Peyer's patch (tissue), 4 donors: ENCODE measurements at regions not wholly inside any gene's neighbourhood (a gene's known extent, or its start where the extent isn't known, plus 50 kb on each side); places are given as distances from the start of the nearest gene placed in this dataset.

Experiments used
- DNase-seq, 3 donors: peaks; one replicate each; pipeline ENCODE4 v3.0.0-alpha.2; 2017 to 2019
- H3K27ac ChIP-seq, 4 donors: fragments of 200-600 bp; sonication (generic); one replicate each; pipeline ENCODE4 v1.5.1; 2016 to 2019
- H3K27me3 ChIP-seq, 2 donors: fragments of 200-600 bp; sonication (generic); one replicate each; pipeline ENCODE4 v1.5.1; 2019
- H3K36me3 ChIP-seq, 3 donors: fragments of 200-600 bp; sonication (generic); one replicate each; pipeline ENCODE4 v1.5.1; 2016 to 2019
- H3K4me1 ChIP-seq, 4 donors: fragments of 200-600 bp; sonication (generic); one replicate each; pipeline ENCODE4 v1.5.1; 2016 to 2019
- H3K4me3 ChIP-seq, 4 donors: fragments of 200-600 bp; sonication (generic); 1 replicate in 3 of 4; 2 replicates in 1 of 4; pipeline ENCODE4 v1.5.1; 2016 to 2019; ENCODE audit warnings: mild to moderate bottlenecking in 1 of 4
- H3K9me3 ChIP-seq, 4 donors: fragments of 200-600 bp; sonication (generic); one replicate each; pipeline ENCODE4 v1.5.1; 2016 to 2019; ENCODE audit warnings: mild to moderate bottlenecking in 1 of 4
- POLR2A ChIP-seq, 2 donors: fragments of 450-650 bp; IDR thresholded peaks; one replicate each; pipeline ENCODE4 v1.5.1; 2017; ENCODE audit warnings: antibody characterized with exemption in 2 of 2, mild to moderate bottlenecking in 2 of 2, moderate library complexity in 2 of 2
- TF ChIP-seq, protein P1 (sequence below), 6 experiments: fragments of 450-650 bp in 4 of 6; fragments of 200-600 bp in 2 of 6; sonication (generic) in 1 of 6; IDR thresholded peaks; one replicate each; pipeline ENCODE4 v1.5.1; 2017 to 2019; ENCODE audit warnings: antibody characterized with exemption in 6 of 6, mild to moderate bottlenecking in 3 of 6, moderate library complexity in 1 of 6

- H3K4me1 ChIP-seq, result peaks cover 0 to 7% (median 0%) of the 10 kb centered on the region in 4 donors
- DNase-seq, result no peak
- H3K27ac ChIP-seq, result no peak overlapping the region
- TF ChIP-seq POLR2A (IDR thresholded peaks at IDR 0.05), result no peak
- TF ChIP-seq, protein P1, sequence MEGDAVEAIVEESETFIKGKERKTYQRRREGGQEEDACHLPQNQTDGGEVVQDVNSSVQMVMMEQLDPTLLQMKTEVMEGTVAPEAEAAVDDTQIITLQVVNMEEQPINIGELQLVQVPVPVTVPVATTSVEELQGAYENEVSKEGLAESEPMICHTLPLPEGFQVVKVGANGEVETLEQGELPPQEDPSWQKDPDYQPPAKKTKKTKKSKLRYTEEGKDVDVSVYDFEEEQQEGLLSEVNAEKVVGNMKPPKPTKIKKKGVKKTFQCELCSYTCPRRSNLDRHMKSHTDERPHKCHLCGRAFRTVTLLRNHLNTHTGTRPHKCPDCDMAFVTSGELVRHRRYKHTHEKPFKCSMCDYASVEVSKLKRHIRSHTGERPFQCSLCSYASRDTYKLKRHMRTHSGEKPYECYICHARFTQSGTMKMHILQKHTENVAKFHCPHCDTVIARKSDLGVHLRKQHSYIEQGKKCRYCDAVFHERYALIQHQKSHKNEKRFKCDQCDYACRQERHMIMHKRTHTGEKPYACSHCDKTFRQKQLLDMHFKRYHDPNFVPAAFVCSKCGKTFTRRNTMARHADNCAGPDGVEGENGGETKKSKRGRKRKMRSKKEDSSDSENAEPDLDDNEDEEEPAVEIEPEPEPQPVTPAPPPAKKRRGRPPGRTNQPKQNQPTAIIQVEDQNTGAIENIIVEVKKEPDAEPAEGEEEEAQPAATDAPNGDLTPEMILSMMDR (IDR thresholded peaks at IDR 0.05), result no peak
- no peaks in the 10 kb centered on the region for H3K36me3 ChIP-seq
- H3K4me3 ChIP-seq, result peak overlapping the region; percentile 10 to 36 (median 21)
- no peaks in the 10 kb centered on the region for H3K27me3 ChIP-seq
- H3K9me3 ChIP-seq, result no peaks in the 10 kb centered on the region
Observed at GRCh38 chr7:1290026-1290678, 57.5 kb downstream of the UNCX start.

DNA sequence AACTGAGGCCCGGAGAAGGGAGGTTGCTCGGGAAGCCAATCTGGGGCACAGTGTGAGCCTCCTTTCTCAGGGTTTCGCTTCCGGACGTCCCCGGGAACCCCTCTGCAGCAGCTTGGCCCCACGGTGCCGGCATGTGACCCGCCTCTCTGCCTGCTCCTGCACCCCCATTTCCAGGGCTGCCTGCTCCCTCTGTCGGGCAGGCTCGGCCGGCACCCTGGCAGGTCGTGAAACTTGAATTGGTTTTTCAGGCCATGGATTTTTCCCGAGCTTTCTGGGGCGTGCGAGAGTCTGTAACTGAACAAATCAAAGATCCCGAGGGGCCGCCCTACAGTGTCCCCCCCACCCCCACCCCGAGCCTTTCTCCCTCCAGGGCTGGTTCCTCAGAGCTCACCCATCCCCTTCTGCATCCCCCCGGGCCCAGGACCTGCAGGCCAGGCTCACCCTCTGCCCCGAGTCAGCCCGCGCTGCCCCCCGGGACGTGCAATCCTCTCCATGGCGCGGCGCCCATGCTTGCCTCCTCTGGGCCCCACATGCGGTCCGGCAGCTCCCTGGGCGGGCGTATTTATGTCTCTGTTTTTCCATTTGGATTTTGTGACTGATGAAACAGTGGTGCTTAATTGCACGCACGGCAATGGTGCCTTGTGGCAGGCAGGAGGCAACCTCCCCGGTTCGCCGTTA is 58.1 kb downstream of the UNCX start:
- no peak overlapping the region for H3K27ac ChIP-seq
- H3K4me3 ChIP-seq, result peak overlapping the region; percentile 10 to 36 (median 21)
- peaks cover 0 to 1% of the 10 kb centered on the region in 2 donors for H3K27me3 ChIP-seq
- H3K4me1 ChIP-seq, result peaks cover 0 to 7% (median 0%) of the 10 kb centered on the region in 4 donors
- DNase-seq, result no peak
- no peaks in the 10 kb centered on the region for H3K9me3 ChIP-seq
- no peaks in the 10 kb centered on the region for H3K36me3 ChIP-seq
- TF ChIP-seq, protein P1 (IDR thresholded peaks at IDR 0.05), result no peak
- no peak for TF ChIP-seq POLR2A (IDR thresholded peaks at IDR 0.05)

GRCh38 chr7:1291357-1291689 is 58.7 kb downstream of the UNCX start:
- H3K27ac ChIP-seq, result no peak overlapping the region

DNA sequence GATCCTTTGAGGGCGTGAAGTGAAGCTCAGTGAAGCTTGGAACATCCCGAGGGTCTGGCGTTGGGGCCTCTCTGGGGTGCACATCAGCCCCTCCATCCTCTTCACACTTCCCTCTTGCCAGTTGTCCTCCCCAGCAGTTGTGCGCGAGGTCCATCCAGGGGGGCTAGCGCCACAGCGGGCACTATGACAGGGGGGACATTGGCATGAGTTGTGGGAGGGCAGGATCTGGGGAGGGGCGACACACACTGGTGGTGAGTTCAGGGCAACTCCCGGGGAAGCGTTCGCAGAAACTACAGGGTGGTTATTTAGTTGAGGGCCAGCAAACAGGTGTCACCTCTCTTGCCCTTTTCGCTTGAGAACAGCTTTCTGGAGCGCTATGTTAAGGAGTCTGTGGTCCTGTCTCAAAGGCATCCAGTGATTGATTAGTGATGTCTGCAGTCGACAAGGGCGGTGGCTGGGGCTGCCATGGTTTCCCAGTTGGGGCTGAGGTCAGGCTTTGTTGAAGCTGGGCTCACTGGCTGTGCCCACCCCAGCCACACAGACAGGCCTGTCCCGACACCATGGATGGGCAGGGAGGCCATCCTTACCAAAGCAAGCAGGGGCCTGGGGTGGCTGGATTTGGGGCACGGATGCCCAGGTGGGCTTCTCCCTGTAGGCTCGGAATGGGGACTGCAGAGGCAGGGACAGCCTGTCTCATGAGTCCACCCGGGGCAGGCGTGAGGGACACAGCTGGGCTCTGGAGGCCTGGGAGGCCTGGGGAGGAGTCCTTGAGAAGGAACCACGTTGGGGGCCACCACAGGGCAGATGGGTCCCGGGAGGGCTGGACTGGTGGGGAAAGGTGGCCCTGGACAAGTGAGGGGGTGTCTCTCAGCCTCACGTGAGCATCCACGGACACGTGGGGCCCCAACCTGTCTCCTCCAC is 59.4 kb downstream of the UNCX start:
- Histone ChIP-seq H3K9me3 (no peaks in the 10 kb centered on the region), H3K4me3 (no peak overlapping the region), H3K4me1 (peaks cover 0 to 7% (median 0%) of the 10 kb centered on the region in 4 donors), H3K36me3 (no peaks in the 10 kb centered on the region), H3K27me3 (peaks cover 0 to 7% of the 10 kb centered on the region in 2 donors), H3K27ac (no peak overlapping the region)
- TF ChIP-seq, protein P1 (IDR thresholded peaks at IDR 0.05), result no peak
- no peak for TF ChIP-seq POLR2A (IDR thresholded peaks at IDR 0.05)
- no peak for DNase-seq

More at GRCh38 chr7:1291357-1291689, 58.7 kb downstream of the UNCX start:
- Histone ChIP-seq H3K4me1 (peaks cover 0 to 7% (median 0%) of the 10 kb centered on the region in 4 donors), H3K27me3 (peaks cover 0 to 6% of the 10 kb centered on the region in 2 donors), H3K4me3 (no peak overlapping the region), H3K36me3 (no peaks in the 10 kb centered on the region), H3K9me3 (no peaks in the 10 kb centered on the region)
- no peak for TF ChIP-seq POLR2A (IDR thresholded peaks at IDR 0.05)
- TF ChIP-seq, protein P1 (IDR thresholded peaks at IDR 0.05), result no peak
- DNase-seq, result no peak

DNA sequence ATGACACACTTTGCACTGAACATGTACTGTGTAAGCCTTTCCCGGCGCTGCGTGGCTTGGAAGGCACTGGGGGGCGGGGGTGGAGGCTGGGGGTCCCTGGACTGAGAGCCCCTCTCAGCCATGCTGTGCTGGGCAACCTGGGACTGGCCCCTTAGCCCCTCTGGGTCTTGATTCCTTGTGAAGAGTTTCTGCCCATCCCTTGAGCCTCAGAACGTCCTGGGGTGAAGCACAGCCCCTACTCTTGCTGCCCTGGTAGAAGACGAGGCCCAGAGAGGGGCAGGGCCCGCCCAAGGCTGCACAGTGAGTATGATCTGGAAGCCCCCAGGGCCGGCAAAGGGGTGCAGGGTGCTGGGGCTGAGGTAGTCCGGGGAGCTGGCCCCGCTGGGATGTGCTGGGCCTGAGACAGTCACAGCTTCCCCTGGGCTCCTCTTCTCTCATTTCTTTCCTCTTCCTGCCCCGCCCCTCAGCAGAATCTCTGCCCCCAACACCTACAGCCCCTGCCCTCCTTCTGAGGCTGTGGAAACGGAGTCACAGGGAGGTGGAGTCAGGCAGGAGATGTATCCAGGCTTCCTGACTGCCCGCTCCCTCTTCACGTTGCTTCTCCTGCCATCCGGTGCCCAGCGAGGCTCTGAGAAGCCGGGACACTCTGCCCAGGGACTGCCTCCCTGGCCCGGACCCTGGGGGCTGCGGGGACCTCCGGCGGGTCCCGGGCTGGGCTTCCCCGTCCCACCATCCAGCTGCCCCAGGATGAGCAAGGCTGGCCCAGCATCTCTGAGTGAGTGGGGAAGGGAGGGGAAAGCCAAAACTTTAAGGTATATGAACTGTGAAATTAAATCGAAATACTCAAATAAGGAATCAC is 60.5 kb downstream of the UNCX start:
- no peak overlapping the region for H3K4me3 ChIP-seq
- no peak for DNase-seq
- H3K27me3 ChIP-seq, result peaks cover 0 to 7% of the 10 kb centered on the region in 2 donors
- no peak overlapping the region for H3K27ac ChIP-seq
- H3K9me3 ChIP-seq, result no peaks in the 10 kb centered on the region
- TF ChIP-seq, protein P1 (IDR thresholded peaks at IDR 0.05), result no peak
- TF ChIP-seq POLR2A (IDR thresholded peaks at IDR 0.05), result no peak
- peaks cover 0 to 7% (median 0%) of the 10 kb centered on the region in 4 donors for H3K4me1 ChIP-seq
- H3K36me3 ChIP-seq, result no peaks in the 10 kb centered on the region
